ENCODE measurements at regions not wholly inside any gene's neighbourhood (a gene's known extent, or its start where the extent isn't known, plus 50 kb on each side); places are given as distances from the start of the nearest gene placed in this dataset.

DNA sequence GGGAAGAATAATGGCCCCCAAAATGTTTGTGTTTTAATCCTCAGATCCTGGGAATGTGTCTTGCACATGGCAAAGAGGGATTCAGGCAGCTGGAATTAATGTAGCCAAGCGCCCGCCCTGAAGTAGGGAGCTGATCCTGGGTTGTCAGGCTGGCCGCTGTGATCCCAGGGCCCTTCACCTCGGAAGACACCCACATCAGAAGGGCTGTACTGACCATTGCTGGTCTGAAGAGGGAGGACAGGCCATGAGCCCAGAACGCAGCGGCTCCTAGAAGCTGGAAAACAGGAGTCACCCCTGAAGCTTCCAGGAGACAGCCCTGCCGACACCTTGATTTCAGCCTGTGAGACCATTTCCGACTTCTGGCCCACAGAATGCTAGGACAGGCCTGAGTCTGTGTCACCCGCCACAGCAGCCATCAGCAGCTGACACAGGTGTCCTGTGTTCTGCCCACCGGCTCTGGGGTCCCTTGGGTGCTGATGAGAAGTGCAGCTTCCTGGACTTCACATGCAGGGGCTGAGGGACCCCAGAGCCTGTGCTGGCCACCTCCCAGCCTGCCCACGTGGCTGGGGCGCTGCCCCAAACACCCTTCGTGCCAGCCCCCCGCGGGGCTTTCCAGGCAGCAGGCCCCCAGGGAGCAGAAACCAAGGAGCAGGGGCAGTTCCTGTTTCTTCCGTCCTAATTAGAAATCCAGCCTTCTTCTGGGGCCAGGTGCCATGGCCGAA, 86.3 kb downstream of the ERMARD start:
- TF ChIP-seq, protein P1, sequence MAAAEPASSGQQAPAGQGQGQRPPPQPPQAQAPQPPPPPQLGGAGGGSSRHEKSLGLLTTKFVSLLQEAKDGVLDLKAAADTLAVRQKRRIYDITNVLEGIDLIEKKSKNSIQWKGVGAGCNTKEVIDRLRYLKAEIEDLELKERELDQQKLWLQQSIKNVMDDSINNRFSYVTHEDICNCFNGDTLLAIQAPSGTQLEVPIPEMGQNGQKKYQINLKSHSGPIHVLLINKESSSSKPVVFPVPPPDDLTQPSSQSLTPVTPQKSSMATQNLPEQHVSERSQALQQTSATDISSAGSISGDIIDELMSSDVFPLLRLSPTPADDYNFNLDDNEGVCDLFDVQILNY (CRISPR knock-in tag; IDR thresholded peaks at IDR 0.05) = no peak
- TF ChIP-seq SP1 (CRISPR knock-in tag; conservative IDR thresholded peaks at IDR 0.05) = no peak
- no peak for TF ChIP-seq KAT7 (CRISPR knock-in tag; IDR thresholded peaks at IDR 0.05; ENCODE audit: borderline replicate concordance)
- TF ChIP-seq ESRRA (CRISPR knock-in tag; IDR thresholded peaks at IDR 0.05; ENCODE audit: borderline replicate concordance) = no peak
- TF ChIP-seq, protein P2, sequence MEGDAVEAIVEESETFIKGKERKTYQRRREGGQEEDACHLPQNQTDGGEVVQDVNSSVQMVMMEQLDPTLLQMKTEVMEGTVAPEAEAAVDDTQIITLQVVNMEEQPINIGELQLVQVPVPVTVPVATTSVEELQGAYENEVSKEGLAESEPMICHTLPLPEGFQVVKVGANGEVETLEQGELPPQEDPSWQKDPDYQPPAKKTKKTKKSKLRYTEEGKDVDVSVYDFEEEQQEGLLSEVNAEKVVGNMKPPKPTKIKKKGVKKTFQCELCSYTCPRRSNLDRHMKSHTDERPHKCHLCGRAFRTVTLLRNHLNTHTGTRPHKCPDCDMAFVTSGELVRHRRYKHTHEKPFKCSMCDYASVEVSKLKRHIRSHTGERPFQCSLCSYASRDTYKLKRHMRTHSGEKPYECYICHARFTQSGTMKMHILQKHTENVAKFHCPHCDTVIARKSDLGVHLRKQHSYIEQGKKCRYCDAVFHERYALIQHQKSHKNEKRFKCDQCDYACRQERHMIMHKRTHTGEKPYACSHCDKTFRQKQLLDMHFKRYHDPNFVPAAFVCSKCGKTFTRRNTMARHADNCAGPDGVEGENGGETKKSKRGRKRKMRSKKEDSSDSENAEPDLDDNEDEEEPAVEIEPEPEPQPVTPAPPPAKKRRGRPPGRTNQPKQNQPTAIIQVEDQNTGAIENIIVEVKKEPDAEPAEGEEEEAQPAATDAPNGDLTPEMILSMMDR (IDR thresholded peaks at IDR 0.05) = no peak
- no peak for TF ChIP-seq IRF2 (CRISPR knock-in tag; IDR thresholded peaks at IDR 0.05; ENCODE audit: borderline replicate concordance, low read depth)
- TF ChIP-seq FOXJ3 (CRISPR knock-in tag; IDR thresholded peaks at IDR 0.05; ENCODE audit: borderline replicate concordance) = no peak

All from WTC11 (cell line).